Loucy (cell line): ENCODE measurements at regions not wholly inside any gene's neighbourhood (a gene's known extent, or its start where the extent isn't known, plus 50 kb on each side); places are given as distances from the start of the nearest gene placed in this dataset.

Experiments used
- CTCF ChIP-seq: fragments of 200-600 bp; sonication (generic); conservative IDR thresholded peaks from 2 replicates; pipeline ENCODE4 v1.5.1; 2014; ENCODE audit warnings: mild to moderate bottlenecking, antibody characterized with exemption, low read length
- EZH2phosphoT487 ChIP-seq: fragments of 200-600 bp; IDR thresholded peaks from 2 replicates; pipeline ENCODE4 v1.6.1; 2018; ENCODE audit warnings: antibody characterized with exemption, mild to moderate bottlenecking, moderate library complexity, borderline replicate concordance

GRCh38 chr13:88303157-88303556, 632.0 kb downstream of the SLITRK5 start:
- no peak for TF ChIP-seq CTCF
- TF ChIP-seq EZH2phosphoT487: no peak
